Colonic mucosa (tissue), 4 donors: ENCODE measurements at regions not wholly inside any gene's neighbourhood (a gene's known extent, or its start where the extent isn't known, plus 50 kb on each side); places are given as distances from the start of the nearest gene placed in this dataset.

Experiments
- DNase-seq: peaks from one replicate; pipeline ENCODE4 v3.0.0-alpha.2; 2020
- H3K27ac ChIP-seq: fragments of 200-600 bp; one replicate; pipeline ENCODE4 v1.8.0; 2021
- H3K27me3 ChIP-seq: fragments of 200-600 bp; one replicate; pipeline ENCODE4 v1.8.0; 2021
- H3K36me3 ChIP-seq: fragments of 200-600 bp; one replicate; pipeline ENCODE4 v1.8.0; 2021
- H3K4me1 ChIP-seq: fragments of 200-600 bp; one replicate; pipeline ENCODE4 v1.8.0; 2021; ENCODE audit warnings: mild to moderate bottlenecking
- H3K4me3 ChIP-seq: fragments of 200-600 bp; one replicate; pipeline ENCODE4 v1.8.0; 2021
- H3K9ac ChIP-seq, 2 donors: one replicate each; pipeline ENCODE4 v1.7.0; 2013; ENCODE audit warnings: control low read depth in 2 of 2, low read depth in 2 of 2, low read length in 2 of 2
- H3K9me3 ChIP-seq: fragments of 200-600 bp; one replicate; pipeline ENCODE4 v1.8.0; 2021
- intact Hi-C: fragments of 100-400 bp; cut with DNase I; formaldehyde crosslinking; loops from one replicate; pipeline ENCODE4 v1.14.1; 2022
- TF ChIP-seq, protein P1 (sequence below): fragments of 200-600 bp; IDR thresholded peaks from one replicate; pipeline ENCODE4 v1.8.0; 2022; ENCODE audit warnings: antibody characterized with exemption, mild to moderate bottlenecking
- donor health status: healthy.
- donor health status: DM: no; HTN: no; CAD: no.
- donor health status: DM: no; HTN: no; CAD: no.

DNA sequence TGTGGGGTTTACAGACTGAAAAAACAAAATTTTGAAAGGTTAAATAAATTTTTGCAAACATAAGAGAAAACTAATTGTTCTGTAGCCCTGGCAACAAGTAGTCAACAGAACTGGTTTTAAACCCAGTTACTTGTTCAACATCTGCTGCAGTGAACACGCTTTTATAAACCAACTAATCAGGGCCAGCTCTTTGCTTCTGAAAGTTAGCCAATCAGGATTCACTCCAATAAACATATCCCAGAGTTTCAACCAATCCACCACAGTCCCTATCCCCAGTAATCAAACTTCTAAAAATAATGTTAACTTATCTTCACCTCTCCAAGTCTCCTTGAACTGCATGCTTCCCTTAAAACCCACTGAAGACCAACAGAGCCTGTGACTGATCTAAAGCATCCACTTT lies 306.6 kb downstream of the CTH start:
- no peaks in the 10 kb centered on the region for H3K27me3 ChIP-seq
- H3K4me3 ChIP-seq = no peak overlapping the region
- H3K9me3 ChIP-seq = no peaks in the 10 kb centered on the region
- no peak overlapping the region for H3K9ac ChIP-seq
- no peaks in the 10 kb centered on the region for H3K36me3 ChIP-seq
- intact Hi-C loops = no loop called here
- H3K27ac ChIP-seq = no peak overlapping the region
- TF ChIP-seq, protein P1, sequence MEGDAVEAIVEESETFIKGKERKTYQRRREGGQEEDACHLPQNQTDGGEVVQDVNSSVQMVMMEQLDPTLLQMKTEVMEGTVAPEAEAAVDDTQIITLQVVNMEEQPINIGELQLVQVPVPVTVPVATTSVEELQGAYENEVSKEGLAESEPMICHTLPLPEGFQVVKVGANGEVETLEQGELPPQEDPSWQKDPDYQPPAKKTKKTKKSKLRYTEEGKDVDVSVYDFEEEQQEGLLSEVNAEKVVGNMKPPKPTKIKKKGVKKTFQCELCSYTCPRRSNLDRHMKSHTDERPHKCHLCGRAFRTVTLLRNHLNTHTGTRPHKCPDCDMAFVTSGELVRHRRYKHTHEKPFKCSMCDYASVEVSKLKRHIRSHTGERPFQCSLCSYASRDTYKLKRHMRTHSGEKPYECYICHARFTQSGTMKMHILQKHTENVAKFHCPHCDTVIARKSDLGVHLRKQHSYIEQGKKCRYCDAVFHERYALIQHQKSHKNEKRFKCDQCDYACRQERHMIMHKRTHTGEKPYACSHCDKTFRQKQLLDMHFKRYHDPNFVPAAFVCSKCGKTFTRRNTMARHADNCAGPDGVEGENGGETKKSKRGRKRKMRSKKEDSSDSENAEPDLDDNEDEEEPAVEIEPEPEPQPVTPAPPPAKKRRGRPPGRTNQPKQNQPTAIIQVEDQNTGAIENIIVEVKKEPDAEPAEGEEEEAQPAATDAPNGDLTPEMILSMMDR = no peak
- DNase-seq = no peak
- H3K4me1 ChIP-seq = no peaks in the 10 kb centered on the region

DNA sequence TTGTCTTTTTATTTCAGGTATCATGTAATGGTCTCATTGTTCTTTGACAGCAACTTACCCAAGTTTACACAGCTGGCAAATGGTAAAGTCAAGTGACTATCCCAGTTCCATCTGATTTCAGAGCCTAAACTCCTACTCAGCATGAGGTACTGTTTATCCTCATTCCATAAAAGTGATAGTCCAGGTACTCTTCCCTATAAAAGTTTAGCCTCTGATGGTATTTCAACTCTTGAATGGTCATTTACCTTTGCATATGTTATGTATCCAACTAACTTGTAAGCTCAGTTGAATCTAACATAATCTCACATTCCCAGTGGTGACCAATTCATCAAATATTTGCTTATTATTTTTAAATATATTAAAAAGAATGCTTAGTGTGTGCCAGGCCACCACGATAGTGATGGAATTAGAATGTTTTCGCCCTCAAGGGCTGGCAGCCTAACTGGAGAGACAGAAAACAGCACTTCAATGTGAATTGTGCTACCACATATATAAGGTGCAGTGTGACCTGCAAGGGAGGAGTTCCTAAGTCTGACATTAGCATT lies 307.1 kb downstream of the CTH start:
- DNase-seq = no peak
- TF ChIP-seq, protein P1 = no peak
- no peaks in the 10 kb centered on the region for H3K9me3 ChIP-seq
- intact Hi-C loops = no loop called here
- H3K4me3 ChIP-seq = no peak overlapping the region
- H3K36me3 ChIP-seq = no peaks in the 10 kb centered on the region
- H3K9ac ChIP-seq = no peak overlapping the region
- H3K4me1 ChIP-seq = no peaks in the 10 kb centered on the region
- no peaks in the 10 kb centered on the region for H3K27me3 ChIP-seq
- H3K27ac ChIP-seq = no peak overlapping the region

DNA sequence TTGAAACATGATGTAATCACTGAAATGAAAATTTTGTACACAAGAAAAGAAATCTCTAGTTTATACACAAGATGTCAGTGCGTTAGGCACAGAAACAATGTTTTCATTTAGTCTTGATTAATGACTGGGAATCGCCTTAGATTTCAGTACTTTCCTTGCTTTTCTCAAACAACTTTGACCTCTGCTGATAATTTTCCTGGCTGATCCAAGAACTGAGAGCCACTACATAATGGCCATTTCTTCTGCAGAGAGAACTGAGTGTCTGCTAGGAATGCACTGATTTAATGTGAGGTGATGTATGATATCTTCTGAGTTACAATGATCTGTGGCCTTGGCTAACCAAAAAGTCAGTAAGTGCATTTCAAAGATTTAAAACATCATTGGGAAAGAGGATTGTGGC lies 308.1 kb downstream of the CTH start:
- H3K9ac ChIP-seq = no peak overlapping the region
- no peaks in the 10 kb centered on the region for H3K9me3 ChIP-seq
- H3K36me3 ChIP-seq = no peaks in the 10 kb centered on the region
- intact Hi-C loops = no loop called here
- H3K27ac ChIP-seq = no peak overlapping the region
- no peak for DNase-seq
- H3K4me1 ChIP-seq = no peaks in the 10 kb centered on the region
- H3K4me3 ChIP-seq = no peak overlapping the region
- H3K27me3 ChIP-seq = no peaks in the 10 kb centered on the region
- TF ChIP-seq, protein P1 = no peak

DNA sequence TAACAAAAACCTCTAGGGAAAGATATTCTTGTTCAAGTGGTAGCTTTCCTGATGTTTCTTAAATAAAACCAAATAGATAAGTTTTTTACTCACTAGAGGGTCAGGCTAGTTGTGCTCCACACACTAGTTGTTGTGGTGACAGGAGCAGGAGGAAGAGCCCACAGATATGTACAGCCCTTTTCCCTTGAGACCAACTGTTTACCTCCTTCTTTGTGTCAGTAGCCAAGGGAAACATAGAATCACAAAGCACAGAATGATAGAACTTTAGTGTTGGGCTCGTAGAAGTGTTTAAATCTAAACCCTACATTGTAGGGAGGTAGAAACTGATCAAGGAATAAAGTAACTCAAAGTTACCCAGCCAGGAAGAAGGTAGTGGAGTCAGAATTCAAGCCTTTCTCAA lies 309.0 kb downstream of the CTH start:
- H3K36me3 ChIP-seq = no peaks in the 10 kb centered on the region
- DNase-seq = no peak
- H3K4me3 ChIP-seq = no peak overlapping the region
- TF ChIP-seq, protein P1 = no peak
- intact Hi-C loops = no loop called here
- no peak overlapping the region for H3K9ac ChIP-seq
- no peaks in the 10 kb centered on the region for H3K27me3 ChIP-seq
- H3K27ac ChIP-seq = no peak overlapping the region
- no peaks in the 10 kb centered on the region for H3K9me3 ChIP-seq
- no peaks in the 10 kb centered on the region for H3K4me1 ChIP-seq

DNA sequence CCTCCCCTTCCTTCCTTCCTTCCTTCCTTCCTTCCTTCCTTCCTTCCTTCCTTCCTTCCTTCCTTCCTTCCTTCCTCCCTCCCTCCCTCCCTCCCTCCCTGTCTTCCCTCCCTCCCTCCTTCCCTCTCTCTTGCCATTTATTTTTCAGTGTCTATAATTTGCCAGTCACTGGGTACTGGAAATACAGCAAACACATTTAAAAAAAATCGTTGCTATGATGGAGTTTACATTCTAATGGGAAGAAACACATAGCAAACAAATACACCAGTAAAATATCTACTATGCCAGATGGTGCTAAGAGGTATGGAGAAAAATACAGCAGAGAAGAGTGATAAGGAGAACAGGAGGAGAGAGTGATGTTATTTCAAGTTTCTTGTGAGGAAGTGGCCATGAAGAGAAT lies 309.5 kb downstream of the CTH start:
- intact Hi-C loops = no loop called here
- Histone ChIP-seq H3K4me3 (no peak overlapping the region), H3K9ac (no peak overlapping the region), H3K27ac (no peak overlapping the region), H3K36me3 (no peaks in the 10 kb centered on the region), H3K4me1 (no peaks in the 10 kb centered on the region), H3K9me3 (no peaks in the 10 kb centered on the region), H3K27me3 (no peaks in the 10 kb centered on the region)
- DNase-seq = no peak
- TF ChIP-seq, protein P1 = no peak
